Peyer's patch (tissue), 4 donors: ENCODE measurements at regions not wholly inside any gene's neighbourhood (a gene's known extent, or its start where the extent isn't known, plus 50 kb on each side); places are given as distances from the start of the nearest gene placed in this dataset.

Experiments used
- DNase-seq, 3 donors: peaks; one replicate each; pipeline ENCODE4 v3.0.0-alpha.2; 2017 to 2019
- H3K27ac ChIP-seq, 4 donors: fragments of 200-600 bp; sonication (generic); one replicate each; pipeline ENCODE4 v1.5.1; 2016 to 2019
- H3K27me3 ChIP-seq, 2 donors: fragments of 200-600 bp; sonication (generic); one replicate each; pipeline ENCODE4 v1.5.1; 2019
- H3K36me3 ChIP-seq, 3 donors: fragments of 200-600 bp; sonication (generic); one replicate each; pipeline ENCODE4 v1.5.1; 2016 to 2019
- H3K4me1 ChIP-seq, 4 donors: fragments of 200-600 bp; sonication (generic); one replicate each; pipeline ENCODE4 v1.5.1; 2016 to 2019
- H3K4me3 ChIP-seq, 4 donors: fragments of 200-600 bp; sonication (generic); 1 replicate in 3 of 4; 2 replicates in 1 of 4; pipeline ENCODE4 v1.5.1; 2016 to 2019; ENCODE audit warnings: mild to moderate bottlenecking in 1 of 4
- H3K9me3 ChIP-seq, 4 donors: fragments of 200-600 bp; sonication (generic); one replicate each; pipeline ENCODE4 v1.5.1; 2016 to 2019; ENCODE audit warnings: mild to moderate bottlenecking in 1 of 4
- CTCF ChIP-seq, 6 experiments: fragments of 450-650 bp in 4 of 6; fragments of 200-600 bp in 2 of 6; sonication (generic) in 1 of 6; IDR thresholded peaks; one replicate each; pipeline ENCODE4 v1.5.1; 2017 to 2019; ENCODE audit warnings: antibody characterized with exemption in 6 of 6, mild to moderate bottlenecking in 3 of 6, moderate library complexity in 1 of 6
- POLR2A ChIP-seq, 2 donors: fragments of 450-650 bp; IDR thresholded peaks; one replicate each; pipeline ENCODE4 v1.5.1; 2017; ENCODE audit warnings: antibody characterized with exemption in 2 of 2, mild to moderate bottlenecking in 2 of 2, moderate library complexity in 2 of 2

GRCh38 chr4:128718768-128719167 lies 90.7 kb upstream of the JADE1 start:
- no peak for TF ChIP-seq POLR2A (IDR thresholded peaks at IDR 0.05)
- H3K27me3 ChIP-seq: no peaks in the 10 kb centered on the region
- H3K4me3 ChIP-seq: no peak overlapping the region
- DNase-seq: no peak
- no peaks in the 10 kb centered on the region for H3K9me3 ChIP-seq
- no peaks in the 10 kb centered on the region for H3K4me1 ChIP-seq
- H3K36me3 ChIP-seq: no peaks in the 10 kb centered on the region
- no peak overlapping the region for H3K27ac ChIP-seq

DNA sequence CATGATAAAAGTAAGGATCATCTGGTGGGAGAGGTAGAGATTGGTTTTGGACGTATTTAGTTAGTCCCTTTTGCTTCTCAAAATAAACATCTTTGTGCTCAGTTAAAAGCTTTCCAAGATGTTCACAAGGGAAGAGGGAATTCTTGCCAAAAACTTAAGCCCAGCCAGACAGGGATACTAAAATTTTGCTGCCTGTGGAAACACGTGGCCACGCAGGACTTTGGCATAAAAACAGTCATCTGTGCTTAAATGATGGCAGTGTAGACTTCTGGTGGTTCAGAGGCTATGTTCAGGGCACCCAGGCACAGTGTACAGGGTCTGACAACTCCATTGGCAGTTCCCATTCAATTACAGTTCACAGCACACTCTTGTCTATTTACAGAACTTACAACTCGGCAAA lies 93.2 kb upstream of the JADE1 start:
- TF ChIP-seq POLR2A (IDR thresholded peaks at IDR 0.05) (no peak), CTCF (IDR thresholded peaks at IDR 0.05) (no peak)
- H3K4me3 ChIP-seq: no peak overlapping the region
- no peaks in the 10 kb centered on the region for H3K4me1 ChIP-seq
- H3K9me3 ChIP-seq: no peaks in the 10 kb centered on the region
- H3K36me3 ChIP-seq: no peaks in the 10 kb centered on the region
- H3K27ac ChIP-seq: no peak overlapping the region
- no peak for DNase-seq
- no peaks in the 10 kb centered on the region for H3K27me3 ChIP-seq

DNA sequence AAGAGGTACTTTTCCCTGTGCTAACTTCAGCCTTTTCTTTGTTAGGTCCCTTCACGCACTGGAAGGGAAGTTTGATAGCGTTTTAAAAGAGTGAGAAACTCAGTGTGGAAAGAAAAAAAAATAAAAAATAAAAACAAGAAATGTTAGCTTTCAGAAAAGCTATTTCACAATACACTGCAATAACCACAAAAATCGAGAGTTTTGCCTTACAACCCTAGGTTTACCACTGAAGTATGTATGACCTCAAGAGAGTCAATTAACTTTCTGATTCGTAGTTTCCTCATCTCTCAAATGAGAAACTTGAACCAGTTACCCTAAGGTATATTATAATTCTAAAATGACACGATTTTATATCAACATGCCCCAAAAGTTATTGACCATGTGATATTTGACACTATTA lies 93.9 kb upstream of the JADE1 start:
- Histone ChIP-seq H3K27me3 (no peaks in the 10 kb centered on the region), H3K27ac (no peak overlapping the region), H3K9me3 (no peaks in the 10 kb centered on the region), H3K36me3 (no peaks in the 10 kb centered on the region), H3K4me3 (no peak overlapping the region), H3K4me1 (no peaks in the 10 kb centered on the region)
- TF ChIP-seq CTCF (IDR thresholded peaks at IDR 0.05) (no peak), POLR2A (IDR thresholded peaks at IDR 0.05) (no peak)
- no peak for DNase-seq

DNA sequence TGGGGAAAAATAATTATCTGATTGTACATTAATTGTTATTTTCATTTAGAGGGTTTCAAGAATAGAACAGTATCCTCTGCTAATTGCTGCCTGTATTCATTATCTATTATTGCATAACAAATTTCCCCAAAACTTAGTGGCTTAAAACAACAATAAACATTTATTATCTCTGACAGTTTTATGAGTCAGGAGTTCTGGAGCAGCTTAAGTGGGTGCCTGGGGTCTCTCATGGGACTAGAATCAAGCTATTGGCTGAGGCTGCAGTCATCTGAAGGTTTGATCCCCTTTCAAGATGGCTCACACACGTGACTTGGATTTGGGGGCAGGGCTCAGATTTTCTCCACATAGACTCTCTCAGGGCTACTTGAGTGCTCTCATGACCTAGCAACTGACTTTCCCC lies 98.1 kb upstream of the JADE1 start:
- H3K4me1 ChIP-seq: no peaks in the 10 kb centered on the region
- TF ChIP-seq CTCF (IDR thresholded peaks at IDR 0.05) (no peak), POLR2A (IDR thresholded peaks at IDR 0.05) (no peak)
- no peaks in the 10 kb centered on the region for H3K36me3 ChIP-seq
- no peaks in the 10 kb centered on the region for H3K27me3 ChIP-seq
- H3K27ac ChIP-seq: no peak overlapping the region
- DNase-seq: no peak
- H3K9me3 ChIP-seq: no peaks in the 10 kb centered on the region
- no peak overlapping the region for H3K4me3 ChIP-seq

DNA sequence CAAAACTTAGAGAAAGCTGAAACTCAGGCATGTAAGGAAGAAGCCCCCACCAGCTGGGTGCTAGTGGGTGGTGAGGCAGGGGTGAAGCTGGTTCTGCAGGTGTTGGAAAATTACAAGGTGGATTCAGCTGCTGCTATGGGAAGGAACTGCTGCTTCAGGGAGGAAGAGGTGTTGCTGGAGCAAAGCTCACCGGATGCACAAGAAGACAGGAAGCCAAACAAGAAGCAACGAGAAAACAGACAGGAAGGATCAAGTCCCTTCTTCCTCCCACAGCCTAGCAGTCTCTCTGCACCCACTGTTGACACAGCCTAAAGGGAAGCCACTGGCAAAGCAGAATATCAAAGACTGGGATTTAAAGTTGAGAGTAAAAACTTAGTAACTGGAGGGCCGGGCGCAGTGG lies 100.2 kb upstream of the JADE1 start:
- no peaks in the 10 kb centered on the region for H3K27me3 ChIP-seq
- no peaks in the 10 kb centered on the region for H3K4me1 ChIP-seq
- no peak for TF ChIP-seq CTCF (IDR thresholded peaks at IDR 0.05)
- no peak for TF ChIP-seq POLR2A (IDR thresholded peaks at IDR 0.05)
- no peak for DNase-seq
- no peaks in the 10 kb centered on the region for H3K36me3 ChIP-seq
- H3K4me3 ChIP-seq: no peak overlapping the region
- H3K9me3 ChIP-seq: no peaks in the 10 kb centered on the region
- no peak overlapping the region for H3K27ac ChIP-seq

- Histone ChIP-seq H3K27me3 (no peaks in the 10 kb centered on the region), H3K9me3 (no peaks in the 10 kb centered on the region), H3K4me1 (no peaks in the 10 kb centered on the region), H3K4me3 (no peak overlapping the region), H3K36me3 (no peaks in the 10 kb centered on the region), H3K27ac (no peak overlapping the region)
- no peak for DNase-seq
- TF ChIP-seq POLR2A (IDR thresholded peaks at IDR 0.05) (no peak), CTCF (IDR thresholded peaks at IDR 0.05) (no peak)
Measured at GRCh38 chr4:128707864-128708263, 101.6 kb upstream of the JADE1 start.
